Putamen (tissue), 1 donor: ENCODE measurements at regions not wholly inside any gene's neighbourhood (a gene's known extent, or its start where the extent isn't known, plus 50 kb on each side); places are given as distances from the start of the nearest gene placed in this dataset.

Experiments
- DNase-seq: peaks from one replicate; pipeline ENCODE4 v3.0.0-alpha.2; 2016; ENCODE audit warnings: low spot score

- DNase-seq: no peak
Measured at GRCh38 chr5:44868541-44868940, 59.8 kb downstream of the MRPS30 start.

- DNase-seq: no peak
Measured at GRCh38 chr5:44869928-44870327, 61.2 kb downstream of the MRPS30 start.

GRCh38 chr5:44870430-44870829, 61.7 kb downstream of the MRPS30 start:
- no peak for DNase-seq

- no peak for DNase-seq
Measured at GRCh38 chr5:44871401-44871800, 62.7 kb downstream of the MRPS30 start.

- DNase-seq: peak; percentile 6
Measured at GRCh38 chr5:44875661-44876605, 67.2 kb downstream of the MRPS30 start.

- no peak for DNase-seq
Measured at GRCh38 chr5:44881266-44881665, 72.5 kb downstream of the MRPS30 start.

GRCh38 chr5:44884036-44884435, 75.3 kb downstream of the MRPS30 start:
- no peak for DNase-seq

GRCh38 chr5:44885903-44886302, 77.2 kb downstream of the MRPS30 start:
- DNase-seq: no peak

GRCh38 chr5:44887722-44888121, 79.0 kb downstream of the MRPS30 start:
- no peak for DNase-seq

- no peak for DNase-seq
Measured at GRCh38 chr5:44888435-44888834, 79.7 kb downstream of the MRPS30 start.

GRCh38 chr5:44891116-44891515, 82.4 kb downstream of the MRPS30 start:
- no peak for DNase-seq

- no peak for DNase-seq
Measured at GRCh38 chr5:44900273-44900954, 91.7 kb downstream of the MRPS30 start.

- no peak for DNase-seq
Measured at GRCh38 chr5:44907396-44907795, 98.6 kb downstream of the MRPS30 start.

- no peak for DNase-seq
Measured at GRCh38 chr5:44909004-44909403, 100.3 kb downstream of the MRPS30 start.

GRCh38 chr5:44911501-44911900, 102.8 kb downstream of the MRPS30 start:
- no peak for DNase-seq

GRCh38 chr5:44914221-44914620, 105.5 kb downstream of the MRPS30 start:
- DNase-seq: no peak

GRCh38 chr5:44919560-44919959, 110.8 kb downstream of the MRPS30 start:
- DNase-seq: no peak

- DNase-seq: no peak
Measured at GRCh38 chr5:44927115-44927733, 118.5 kb downstream of the MRPS30 start.

GRCh38 chr5:44932922-44933585, 124.3 kb downstream of the MRPS30 start:
- no peak for DNase-seq

- DNase-seq: no peak
Measured at GRCh38 chr5:44933686-44934085, 124.9 kb downstream of the MRPS30 start.

GRCh38 chr5:44935262-44935661, 126.5 kb downstream of the MRPS30 start:
- no peak for DNase-seq

- no peak for DNase-seq
Measured at GRCh38 chr5:44935871-44936270, 127.1 kb downstream of the MRPS30 start.
